ENCODE measurements at regions not wholly inside any gene's neighbourhood (a gene's known extent, or its start where the extent isn't known, plus 50 kb on each side); places are given as distances from the start of the nearest gene placed in this dataset.

DNA sequence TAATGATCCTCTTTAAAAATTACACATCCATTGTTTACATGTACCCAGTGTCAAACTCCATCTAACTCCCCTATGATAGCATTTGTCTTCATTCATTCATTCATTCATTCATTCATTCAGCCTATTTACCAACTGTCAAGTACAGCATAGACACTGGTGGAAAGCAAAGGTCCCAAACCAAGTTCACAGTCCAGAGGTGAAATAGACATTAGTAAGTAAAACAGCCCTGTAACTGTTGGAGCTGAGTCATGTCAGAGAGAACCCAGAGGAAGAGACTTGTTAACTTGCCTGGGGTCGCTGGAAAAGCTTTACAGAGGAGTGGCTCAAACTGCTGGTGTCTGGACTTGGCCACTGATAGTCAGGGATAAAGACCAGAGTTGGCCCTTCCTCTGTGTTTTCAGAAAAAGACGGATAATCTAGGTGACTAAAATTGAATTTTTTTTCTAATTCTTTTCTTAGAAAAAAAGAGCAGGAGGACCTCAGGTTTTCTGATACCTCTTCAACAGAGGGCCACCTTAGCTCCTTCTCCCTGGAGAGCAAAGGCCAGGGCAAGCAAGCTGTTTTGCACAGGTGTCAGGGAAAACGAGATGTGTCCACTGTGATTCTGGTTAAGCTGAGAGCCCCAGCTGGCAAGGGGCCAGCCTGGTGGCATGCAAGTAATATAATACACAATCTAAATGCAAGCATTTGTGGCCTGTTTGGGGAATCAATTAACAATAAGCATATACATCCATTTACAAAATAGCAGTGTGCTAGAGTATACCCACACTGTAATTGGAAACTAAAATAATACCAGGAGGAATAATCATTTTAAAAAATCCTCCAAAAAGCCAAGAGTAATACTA lies 96.7 kb upstream of the SLC14A2 start:
- H3K4me1 ChIP-seq (ENCODE audit: insufficient read depth), result peaks cover 13% of the 10 kb centered on the region

DNA sequence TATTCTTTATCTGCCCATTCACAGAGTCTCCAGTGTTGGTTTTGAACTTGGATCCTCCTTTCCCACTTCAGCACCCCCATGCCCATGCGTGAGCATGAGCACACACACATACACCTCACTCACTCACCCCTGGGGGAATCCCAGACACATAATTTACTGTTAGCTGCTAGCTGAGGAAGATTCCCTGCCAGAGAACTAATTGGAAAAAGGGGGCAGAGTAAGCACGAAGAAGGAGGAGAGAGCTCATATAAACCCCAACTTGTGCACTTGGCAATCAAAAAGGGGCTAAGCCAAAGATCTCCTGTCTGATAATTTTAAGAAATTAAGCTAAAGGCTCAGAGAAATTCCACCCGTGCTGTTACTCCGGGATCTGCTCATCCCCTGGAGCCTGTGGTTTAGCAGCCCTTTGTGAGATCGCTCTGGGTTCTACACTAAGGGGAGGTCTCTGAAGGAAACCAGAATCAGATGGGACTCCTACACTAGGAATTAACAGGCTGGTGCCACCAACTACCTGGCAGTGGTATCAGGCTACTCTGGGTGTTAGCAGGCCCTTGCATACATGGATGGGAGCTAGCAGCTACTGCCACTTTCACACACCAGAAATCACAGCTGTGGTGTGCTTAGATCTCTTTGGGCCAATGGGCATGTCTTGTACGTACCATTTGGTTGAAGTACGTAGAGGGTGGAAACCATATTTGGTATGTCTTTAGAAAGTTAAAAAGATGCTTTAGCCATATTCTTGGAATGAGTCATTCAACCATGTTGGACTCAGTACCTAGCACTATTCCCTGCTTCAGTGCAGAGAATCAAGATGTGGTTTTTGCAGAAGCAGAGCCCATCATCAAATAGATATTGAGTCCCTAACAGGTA lies 95.6 kb upstream of the SLC14A2 start:
- Histone ChIP-seq H3K9me3 (no peaks in the 10 kb centered on the region), H3K4me3 (no peak overlapping the region), H3K4me1 (ENCODE audit: insufficient read depth) (peaks cover 13% of the 10 kb centered on the region), H3K27me3 (no peaks in the 10 kb centered on the region), H3K36me3 (no peaks in the 10 kb centered on the region), H3K27ac (no peak overlapping the region)
- intact Hi-C loops (cut with DNase I), result loop anchor here in 1 of 4 donors (10.0 kb wide), 1 partner anchor 65 kb away; no protein-coding TSS in a partner anchor
- WGBS, 3 donors, result 68 to 83% (median 69%) methylated on average over 7 of the region's 7 CpGs
- DNase-seq, result no peak
- TF ChIP-seq EP300 (IDR thresholded peaks at IDR 0.05) (no peak), POLR2A (IDR thresholded peaks at IDR 0.05) (no peak)
- TF ChIP-seq, protein P1, sequence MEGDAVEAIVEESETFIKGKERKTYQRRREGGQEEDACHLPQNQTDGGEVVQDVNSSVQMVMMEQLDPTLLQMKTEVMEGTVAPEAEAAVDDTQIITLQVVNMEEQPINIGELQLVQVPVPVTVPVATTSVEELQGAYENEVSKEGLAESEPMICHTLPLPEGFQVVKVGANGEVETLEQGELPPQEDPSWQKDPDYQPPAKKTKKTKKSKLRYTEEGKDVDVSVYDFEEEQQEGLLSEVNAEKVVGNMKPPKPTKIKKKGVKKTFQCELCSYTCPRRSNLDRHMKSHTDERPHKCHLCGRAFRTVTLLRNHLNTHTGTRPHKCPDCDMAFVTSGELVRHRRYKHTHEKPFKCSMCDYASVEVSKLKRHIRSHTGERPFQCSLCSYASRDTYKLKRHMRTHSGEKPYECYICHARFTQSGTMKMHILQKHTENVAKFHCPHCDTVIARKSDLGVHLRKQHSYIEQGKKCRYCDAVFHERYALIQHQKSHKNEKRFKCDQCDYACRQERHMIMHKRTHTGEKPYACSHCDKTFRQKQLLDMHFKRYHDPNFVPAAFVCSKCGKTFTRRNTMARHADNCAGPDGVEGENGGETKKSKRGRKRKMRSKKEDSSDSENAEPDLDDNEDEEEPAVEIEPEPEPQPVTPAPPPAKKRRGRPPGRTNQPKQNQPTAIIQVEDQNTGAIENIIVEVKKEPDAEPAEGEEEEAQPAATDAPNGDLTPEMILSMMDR (IDR thresholded peaks at IDR 0.05), result no peak

More for the DNA sequence above, 96.7 kb upstream of the SLC14A2 start:
- Histone ChIP-seq H3K9me3 (no peaks in the 10 kb centered on the region), H3K27me3 (no peaks in the 10 kb centered on the region), H3K36me3 (no peaks in the 10 kb centered on the region), H3K4me3 (no peak overlapping the region), H3K27ac (no peak overlapping the region)
- peak in 1 of 5 donors; percentile 40 for DNase-seq
- TF ChIP-seq, protein P1 (IDR thresholded peaks at IDR 0.05), result no peak
- no peak for TF ChIP-seq POLR2A (IDR thresholded peaks at IDR 0.05)
- no peak for TF ChIP-seq EP300 (IDR thresholded peaks at IDR 0.05)
- intact Hi-C loops (cut with DNase I), result loop anchor here in 1 of 4 donors (10.0 kb wide), 1 partner anchor 66 kb away; no protein-coding TSS in a partner anchor
- 52 to 69% (median 57%) methylated on average over 3 of the region's 3 CpGs for WGBS, 3 donors

DNA sequence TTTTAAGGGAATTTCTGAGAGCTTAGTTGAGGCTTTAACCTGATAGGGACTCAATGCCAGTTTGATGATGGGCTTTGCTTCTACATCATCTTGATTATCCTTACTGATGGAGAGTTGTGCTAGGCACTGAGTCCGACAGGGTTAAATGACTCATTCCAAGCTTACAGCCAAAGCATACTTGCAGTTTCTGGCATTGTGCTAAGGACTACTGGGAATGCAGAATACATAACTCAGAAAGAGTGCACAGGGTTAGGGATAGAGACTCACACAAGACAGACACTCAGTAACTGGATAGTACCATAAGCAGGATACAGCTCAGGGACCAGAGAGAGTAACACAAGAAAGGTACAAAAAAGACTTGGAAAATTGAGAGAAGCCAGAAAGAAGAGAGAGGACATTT lies 94.1 kb upstream of the SLC14A2 start:
- Histone ChIP-seq H3K36me3 (no peaks in the 10 kb centered on the region), H3K4me1 (ENCODE audit: insufficient read depth) (peaks cover 12% of the 10 kb centered on the region), H3K4me3 (no peak overlapping the region), H3K9me3 (no peaks in the 10 kb centered on the region), H3K27me3 (no peaks in the 10 kb centered on the region), H3K27ac (no peak overlapping the region)
- intact Hi-C loops (cut with DNase I), result no loop called here
- DNase-seq, result no peak
- WGBS, 3 donors, result 14 to 28% (median 25%) methylated on average over 1 of the region's 1 CpG
- TF ChIP-seq POLR2A (IDR thresholded peaks at IDR 0.05) (no peak), EP300 (IDR thresholded peaks at IDR 0.05) (no peak)
- TF ChIP-seq, protein P1 (IDR thresholded peaks at IDR 0.05), result no peak

DNA sequence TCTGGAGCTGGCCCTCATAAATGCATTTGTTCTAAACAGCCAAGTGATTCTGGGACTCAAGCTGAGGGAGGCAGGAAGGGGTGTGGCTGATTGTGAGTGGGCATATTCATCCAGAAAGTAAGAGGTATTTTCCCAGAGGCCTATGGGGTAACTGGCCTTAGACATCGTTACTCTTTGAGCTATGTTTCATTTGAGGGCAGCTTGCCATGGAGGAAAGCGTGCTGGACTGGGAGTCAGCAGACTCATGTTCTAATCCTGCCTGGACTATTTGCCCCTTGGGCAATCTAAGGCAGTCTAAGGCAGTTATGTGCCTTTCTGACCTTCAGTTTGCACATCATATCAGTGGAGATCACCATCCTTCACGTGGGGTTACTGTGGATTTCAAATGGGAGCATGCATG lies 93.5 kb upstream of the SLC14A2 start:
- intact Hi-C loops (cut with DNase I), result no loop called here
- H3K27ac ChIP-seq, result no peak overlapping the region

More for the DNA sequence above, 93.5 kb upstream of the SLC14A2 start:
- peaks cover 9% of the 10 kb centered on the region for H3K4me1 ChIP-seq (ENCODE audit: insufficient read depth)
- no peaks in the 10 kb centered on the region for H3K9me3 ChIP-seq
- H3K4me3 ChIP-seq, result no peak overlapping the region
- H3K36me3 ChIP-seq, result no peaks in the 10 kb centered on the region
- H3K27me3 ChIP-seq, result no peaks in the 10 kb centered on the region
- TF ChIP-seq, protein P1 (IDR thresholded peaks at IDR 0.05), result no peak
- TF ChIP-seq POLR2A (IDR thresholded peaks at IDR 0.05) (no peak), EP300 (IDR thresholded peaks at IDR 0.05) (no peak)
- 17 to 31% (median 28%) methylated on average over 3 of the region's 3 CpGs for WGBS, 3 donors
- peak in 1 of 5 donors; percentile 25 for DNase-seq

Measured in ovary (tissue), 7 donors.